GM19455 (cell line): ENCODE measurements at regions not wholly inside any gene's neighbourhood (a gene's known extent, or its start where the extent isn't known, plus 50 kb on each side); places are given as distances from the start of the nearest gene placed in this dataset.
"Not testable (repeated sequence)": the region's sequence is repeated elsewhere in the genome, so short reads cannot be mapped to it uniquely, and the experiment has no call there.

ENCODE experiments used
- ATAC-seq: cut with Tn5 transposase; IDR thresholded peaks from one replicate; pipeline ENCODE4 v1.9.1; 2021; ENCODE audit not compliant: unreplicated experiment

GRCh38 chr10:30560326-30560725, 69.2 kb downstream of the LYZL2 start:
- ATAC-seq = no peak

- ATAC-seq = no peak
Measured at GRCh38 chr10:30559180-30559579, 70.4 kb downstream of the LYZL2 start.

- ATAC-seq = no peak
Measured at GRCh38 chr10:30558411-30558810, 71.1 kb downstream of the LYZL2 start.

GRCh38 chr10:30557884-30558283, 71.7 kb downstream of the LYZL2 start:
- ATAC-seq = no peak

GRCh38 chr10:30556189-30556588, 73.4 kb downstream of the LYZL2 start:
- no peak for ATAC-seq

- no peak for ATAC-seq
Measured at GRCh38 chr10:30555465-30555864, 74.1 kb downstream of the LYZL2 start.

GRCh38 chr10:30554440-30554825, 75.1 kb downstream of the LYZL2 start:
- ATAC-seq = no peak

GRCh38 chr10:30553626-30554439, 75.7 kb downstream of the LYZL2 start:
- no peak for ATAC-seq

- ATAC-seq = no peak
Measured at GRCh38 chr10:30553018-30553625, 76.4 kb downstream of the LYZL2 start.

- ATAC-seq = no peak
Measured at GRCh38 chr10:30550967-30551815, 78.4 kb downstream of the LYZL2 start.

- ATAC-seq = not testable (repeated sequence)
Measured at GRCh38 chr10:30549134-30549687, 80.3 kb downstream of the LYZL2 start.

GRCh38 chr10:30546511-30546910, 83.0 kb downstream of the LYZL2 start:
- ATAC-seq = no peak

GRCh38 chr10:30542895-30543288, 86.7 kb downstream of the LYZL2 start:
- peak; percentile 28 for ATAC-seq

GRCh38 chr10:30542001-30542894, 87.3 kb downstream of the LYZL2 start:
- ATAC-seq = peak; percentile 58

- no peak for ATAC-seq
Measured at GRCh38 chr10:30540276-30540675, 89.3 kb downstream of the LYZL2 start.

GRCh38 chr10:30538086-30538485, 91.5 kb downstream of the LYZL2 start:
- ATAC-seq = no peak

- ATAC-seq = no peak
Measured at GRCh38 chr10:30537586-30537985, 92.0 kb downstream of the LYZL2 start.

GRCh38 chr10:30537158-30537557, 92.4 kb downstream of the LYZL2 start:
- ATAC-seq = not testable (repeated sequence)

- ATAC-seq = no peak
Measured at GRCh38 chr10:30536578-30536977, 93.0 kb downstream of the LYZL2 start.

GRCh38 chr10:30535677-30536076, 93.9 kb downstream of the LYZL2 start:
- no peak for ATAC-seq
